Psoas muscle (tissue), 7 donors: ENCODE measurements at regions not wholly inside any gene's neighbourhood (a gene's known extent, or its start where the extent isn't known, plus 50 kb on each side); places are given as distances from the start of the nearest gene placed in this dataset.

ENCODE experiments used
- ATAC-seq, 4 donors: fragments of 200-7000 bp; cut with Tn5 transposase; one replicate each; pipeline ENCODE4 v1.9.1; 2020; ENCODE audit warnings: moderate library complexity in 3 of 4, mild to moderate bottlenecking in 2 of 4
- DNase-seq, 2 donors: peaks; one replicate each; pipeline ENCODE4 v3.0.0-alpha.2; 2020
- H3K27ac ChIP-seq: fragments of 200-600 bp; one replicate; pipeline ENCODE4 v1.8.0; 2022
- H3K27me3 ChIP-seq, 3 donors: fragments of 200-600 bp in 1 of 3; one replicate each; pipeline versions ENCODE4 v1.6.1 to v1.8.0; 2013 to 2022; ENCODE audit warnings: low read length in 2 of 3, mild to moderate bottlenecking in 2 of 3, moderate library complexity in 1 of 3; ENCODE audit not compliant: insufficient read depth in 3 of 3
- H3K36me3 ChIP-seq, 2 donors: fragments of 200-600 bp in 1 of 2; one replicate each; pipeline versions ENCODE4 v1.6.1 to v1.8.0; 2013 to 2022; ENCODE audit warnings: low read depth in 1 of 2, mild to moderate bottlenecking in 1 of 2, moderate library complexity in 1 of 2; ENCODE audit not compliant: insufficient read depth in 1 of 2
- H3K4me1 ChIP-seq: fragments of 200-600 bp; one replicate; pipeline ENCODE4 v1.8.0; 2022
- H3K4me3 ChIP-seq: fragments of 200-600 bp; one replicate; pipeline ENCODE4 v1.8.0; 2022; ENCODE audit warnings: mild to moderate bottlenecking
- H3K9me3 ChIP-seq: fragments of 200-600 bp; one replicate; pipeline ENCODE4 v1.8.0; 2022
- WGBS, 3 donors: extraction: QIAGEN DNeasy Blood & Tissue Kit; methylation state at CpG; one replicate each; pipeline versions ENCODE4 v1.1.6 to v1.1.7; 2013; 5-methylcytosine and 5-hydroxymethylcytosine counted together
- intact Hi-C, 2 donors: fragments of 100-400 bp; cut with DNase I; formaldehyde crosslinking; loops; one replicate each; pipeline versions ENCODE4 v1.11.0 to v1.14.2; 2022
- TF ChIP-seq, protein P1 (sequence below): fragments of 200-600 bp; IDR thresholded peaks from one replicate; pipeline ENCODE4 v1.8.0; 2022; ENCODE audit warnings: antibody characterized with exemption
- donor health status: healthy with polysubstance abuse.
- donor health status: DM: no; HTN: no; CAD: no; lungs with moderate emphysema.
- donor health status: Bipolar disorder and iron deficiency.
- donor health status: healthy.
- donor health status: DM: yes; HTN: yes; CAD: no.
- donor health status: DM: no; HTN: no; CAD: no.
- donor health status: DM: yes; HTN: yes; CAD: no.

DNA sequence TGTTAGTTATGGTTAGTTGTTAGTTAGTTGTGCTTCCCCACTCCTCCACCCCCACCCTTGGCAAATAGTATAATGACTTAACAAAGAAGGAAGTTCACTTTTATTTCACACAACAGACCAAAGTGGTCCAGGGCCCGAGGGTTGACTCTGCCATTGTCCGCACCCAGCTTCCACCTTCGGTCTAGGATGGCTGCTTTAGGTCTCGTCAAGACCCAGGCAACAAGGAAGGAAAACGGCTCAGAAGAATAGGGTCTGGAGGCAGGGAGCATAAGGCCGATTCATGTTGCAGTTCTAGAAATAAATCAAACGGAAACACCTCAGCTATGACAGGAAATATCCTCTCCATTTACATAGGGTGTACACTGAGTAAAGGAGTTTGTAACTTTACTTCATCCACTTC is 206.0 kb upstream of the CXCR4 start:
- no peak for DNase-seq
- Histone ChIP-seq H3K4me1 (no peaks in the 10 kb centered on the region), H3K9me3 (no peaks in the 10 kb centered on the region), H3K4me3 (no peak overlapping the region), H3K27ac (no peak overlapping the region), H3K36me3 (no peaks in the 10 kb centered on the region), H3K27me3 (no peaks in the 10 kb centered on the region)
- WGBS, 3 donors = 74 to 80% (median 79%) methylated on average over 7 of the region's 7 CpGs
- TF ChIP-seq, protein P1, sequence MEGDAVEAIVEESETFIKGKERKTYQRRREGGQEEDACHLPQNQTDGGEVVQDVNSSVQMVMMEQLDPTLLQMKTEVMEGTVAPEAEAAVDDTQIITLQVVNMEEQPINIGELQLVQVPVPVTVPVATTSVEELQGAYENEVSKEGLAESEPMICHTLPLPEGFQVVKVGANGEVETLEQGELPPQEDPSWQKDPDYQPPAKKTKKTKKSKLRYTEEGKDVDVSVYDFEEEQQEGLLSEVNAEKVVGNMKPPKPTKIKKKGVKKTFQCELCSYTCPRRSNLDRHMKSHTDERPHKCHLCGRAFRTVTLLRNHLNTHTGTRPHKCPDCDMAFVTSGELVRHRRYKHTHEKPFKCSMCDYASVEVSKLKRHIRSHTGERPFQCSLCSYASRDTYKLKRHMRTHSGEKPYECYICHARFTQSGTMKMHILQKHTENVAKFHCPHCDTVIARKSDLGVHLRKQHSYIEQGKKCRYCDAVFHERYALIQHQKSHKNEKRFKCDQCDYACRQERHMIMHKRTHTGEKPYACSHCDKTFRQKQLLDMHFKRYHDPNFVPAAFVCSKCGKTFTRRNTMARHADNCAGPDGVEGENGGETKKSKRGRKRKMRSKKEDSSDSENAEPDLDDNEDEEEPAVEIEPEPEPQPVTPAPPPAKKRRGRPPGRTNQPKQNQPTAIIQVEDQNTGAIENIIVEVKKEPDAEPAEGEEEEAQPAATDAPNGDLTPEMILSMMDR = no peak
- ATAC-seq = no peak
- intact Hi-C loops = no loop called here

DNA sequence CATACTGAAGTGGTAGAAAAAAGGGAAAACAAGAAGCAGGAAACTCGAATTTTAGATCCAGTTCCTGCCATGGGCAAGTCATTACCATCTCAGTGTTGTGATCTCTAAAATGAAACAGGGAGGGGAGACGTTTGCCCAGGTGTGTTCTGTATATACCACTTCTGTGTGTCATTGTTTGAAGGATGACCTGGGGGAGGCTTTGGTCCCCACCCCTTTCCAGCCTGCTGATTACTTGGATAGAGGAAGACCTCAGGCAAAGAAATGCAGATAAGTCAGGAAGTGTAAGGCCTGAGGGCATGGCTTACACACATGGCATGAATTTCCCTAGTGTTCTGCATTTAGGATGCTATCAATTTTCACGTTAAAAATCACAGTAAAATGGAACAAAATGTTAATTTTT is 205.2 kb upstream of the CXCR4 start:
- Histone ChIP-seq H3K27ac (no peak overlapping the region), H3K4me1 (no peaks in the 10 kb centered on the region), H3K36me3 (no peaks in the 10 kb centered on the region), H3K4me3 (no peak overlapping the region), H3K9me3 (no peaks in the 10 kb centered on the region), H3K27me3 (no peaks in the 10 kb centered on the region)
- DNase-seq (no peak), ATAC-seq (no peak)
- 59 to 67% (median 62%) methylated on average over 3 of the region's 3 CpGs for WGBS, 3 donors
- intact Hi-C loops = no loop called here
- TF ChIP-seq, protein P1 = no peak

DNA sequence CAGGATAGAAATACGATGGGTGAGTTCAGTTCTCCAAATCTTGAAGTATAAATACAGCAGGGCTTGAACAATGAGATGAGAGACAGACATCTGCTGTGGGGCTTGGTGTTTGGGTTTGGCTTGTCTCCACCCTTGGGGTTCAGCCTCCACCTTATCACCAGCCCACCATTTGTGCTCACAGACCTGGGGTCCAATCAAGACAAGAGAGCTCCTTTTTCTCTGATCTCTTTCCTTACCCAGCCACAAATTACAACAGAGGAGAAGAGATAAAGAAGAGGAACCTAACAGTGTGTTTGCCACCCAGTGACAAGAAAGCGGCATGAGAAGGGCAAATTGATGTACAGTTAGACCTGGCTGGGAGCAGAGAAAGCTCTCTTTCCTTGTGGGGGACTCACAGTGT is 204.5 kb upstream of the CXCR4 start:
- Histone ChIP-seq H3K4me1 (no peaks in the 10 kb centered on the region), H3K9me3 (no peaks in the 10 kb centered on the region), H3K4me3 (no peak overlapping the region), H3K27me3 (no peaks in the 10 kb centered on the region), H3K27ac (no peak overlapping the region), H3K36me3 (no peaks in the 10 kb centered on the region)
- ATAC-seq = no peak
- 86 to 94% (median 93%) methylated on average over 2 of the region's 2 CpGs for WGBS, 3 donors
- intact Hi-C loops = no loop called here
- TF ChIP-seq, protein P1 = no peak
- no peak for DNase-seq

DNA sequence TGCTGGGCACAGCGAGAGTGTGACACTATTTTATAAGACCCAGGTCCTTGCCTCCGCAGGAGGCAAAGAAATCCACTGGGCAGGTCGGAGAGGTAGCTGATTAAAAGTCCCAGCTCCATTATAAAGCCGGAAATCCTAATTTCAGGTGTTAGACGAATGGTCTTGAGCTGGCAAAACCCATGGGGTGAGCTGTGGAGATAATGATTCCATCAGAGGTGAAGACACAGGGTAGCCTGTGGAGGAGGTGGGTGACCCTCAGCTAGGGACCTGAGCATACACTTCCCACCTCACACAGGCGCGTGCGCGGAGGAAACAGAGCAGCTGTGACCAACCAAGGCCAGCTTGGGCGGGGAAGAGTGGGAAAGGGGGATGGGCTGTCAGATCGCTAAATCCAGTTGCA is 201.7 kb upstream of the CXCR4 start:
- ATAC-seq (no peak), DNase-seq (no peak)
- Histone ChIP-seq H3K4me3 (no peak overlapping the region), H3K27me3 (no peaks in the 10 kb centered on the region), H3K27ac (no peak overlapping the region), H3K9me3 (no peaks in the 10 kb centered on the region), H3K36me3 (no peaks in the 10 kb centered on the region), H3K4me1 (no peaks in the 10 kb centered on the region)
- 87 to 88% (median 88%) methylated on average over 11 of the region's 11 CpGs for WGBS, 3 donors
- intact Hi-C loops = no loop called here
- TF ChIP-seq, protein P1 = no peak

DNA sequence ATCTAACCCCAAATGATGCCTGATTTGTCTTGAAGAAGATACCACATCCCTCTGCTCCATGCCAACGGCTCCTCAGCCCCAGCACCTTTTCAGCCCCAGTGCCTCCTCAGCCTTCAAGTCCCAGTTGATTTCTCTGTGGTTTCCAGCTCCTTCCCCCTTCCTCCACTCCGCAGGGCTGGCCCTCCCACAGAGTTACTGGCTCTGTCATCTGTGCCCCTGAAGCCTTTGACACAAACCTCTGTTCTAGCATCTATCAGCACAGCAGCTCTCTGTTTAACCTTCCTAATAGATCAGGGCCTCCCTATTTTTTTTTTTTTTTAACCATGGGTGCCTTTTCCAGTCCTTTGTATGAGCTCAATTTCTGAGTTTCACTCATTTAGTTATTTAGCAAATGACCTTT is 201.3 kb upstream of the CXCR4 start:
- 44 to 50% (median 48%) methylated on average over 2 of the region's 2 CpGs for WGBS, 3 donors
- Histone ChIP-seq H3K4me3 (no peak overlapping the region), H3K9me3 (no peaks in the 10 kb centered on the region), H3K27ac (no peak overlapping the region), H3K4me1 (no peaks in the 10 kb centered on the region), H3K36me3 (no peaks in the 10 kb centered on the region), H3K27me3 (no peaks in the 10 kb centered on the region)
- DNase-seq (no peak), ATAC-seq (no peak)
- intact Hi-C loops = no loop called here
- TF ChIP-seq, protein P1 = no peak
